Caco-2 (cell line): ENCODE measurements at regions not wholly inside any gene's neighbourhood (a gene's known extent, or its start where the extent isn't known, plus 50 kb on each side); places are given as distances from the start of the nearest gene placed in this dataset.

Experiments
- BruUV-seq: library from RNA; stranded (reverse); fragments of 400-500 nt; replicated peaks from 2 replicates; lab custom pipeline; 2021; lab: Mats Ljungman, UMichigan
- CTCF ChIA-PET: fragments of 300-600 bp; sonication (Branson Sonifier 250); formaldehyde crosslinking; loops from one replicate; lab custom pipeline; 2022; ENCODE audit warnings: antibody characterized with exemption; lab: Charles Lee
- POLR2A ChIA-PET: fragments of 300-600 bp; sonication (Branson Sonifier 250); formaldehyde crosslinking; loops from one replicate; lab custom pipeline; 2022; ENCODE audit warnings: antibody characterized with exemption; lab: Charles Lee
- DNase-seq, 2 experiments: peaks; one replicate each; pipeline versions ENCODE4 v3.0.0 to v3.0.0-alpha.2; 2020 to 2022
- H3K27me3 ChIP-seq: replicated peaks from 2 replicates; pipeline ENCODE4 v1.6.0; 2011; ENCODE audit warnings: low read length; ENCODE audit not compliant: control insufficient read depth, insufficient read depth
- H3K36me3 ChIP-seq: 2 replicates; pipeline ENCODE4 v1.5.1; 2011; ENCODE audit warnings: low read length; ENCODE audit not compliant: control insufficient read depth, insufficient read depth
- H3K4me1 ChIP-seq: fragments of 250-450 bp; sonication (Bioruptor Pico); 2 replicates; pipeline ENCODE4 v1.5.1; 2020; ENCODE audit warnings: mild to moderate bottlenecking
- H3K4me3 ChIP-seq: 2 replicates; pipeline ENCODE4 v1.5.1; 2011; ENCODE audit warnings: low read depth, mild to moderate bottlenecking, control low read depth, low read length
- H3K9me3 ChIP-seq: fragments of 250-450 bp; sonication (Bioruptor Pico); 2 replicates; pipeline ENCODE4 v1.5.1; 2020; ENCODE audit warnings: mild to moderate bottlenecking, moderate library complexity
- H3K27ac Mint-ChIP-seq: one replicate; pipeline ENCODE4 v1.8.0; 2022; ENCODE audit warnings: mixed read lengths; ENCODE audit not compliant: unreplicated experiment
- H3K27me3 Mint-ChIP-seq: one replicate; pipeline ENCODE4 v1.8.0; 2022; ENCODE audit warnings: mixed read lengths; ENCODE audit not compliant: insufficient read depth, unreplicated experiment
- H3K36me3 Mint-ChIP-seq: one replicate; pipeline ENCODE4 v1.8.0; 2022; ENCODE audit warnings: mild to moderate bottlenecking, mixed read lengths; ENCODE audit not compliant: insufficient read depth, unreplicated experiment
- H3K4me1 Mint-ChIP-seq: one replicate; pipeline ENCODE4 v1.8.0; 2022; ENCODE audit warnings: low read depth, mixed read lengths; ENCODE audit not compliant: unreplicated experiment
- H3K4me3 Mint-ChIP-seq: one replicate; pipeline ENCODE4 v1.8.0; 2022; ENCODE audit warnings: mild to moderate bottlenecking, moderate library complexity, mixed read lengths; ENCODE audit not compliant: unreplicated experiment
- H3K9me3 Mint-ChIP-seq: one replicate; pipeline ENCODE4 v1.8.0; 2022; ENCODE audit warnings: mixed read lengths; ENCODE audit not compliant: unreplicated experiment
- CTCF ChIP-seq, 2 experiments: fragments of 200-600 bp in 1 of 2; IDR thresholded peaks; 1 replicate in 1 of 2; 2 replicates in 1 of 2; pipeline versions ENCODE4 v1.5.1 to v1.8.0; 2011 to 2022; ENCODE audit warnings: antibody characterized with exemption in 1 of 2, control low read depth in 1 of 2, inconsistent platforms in 1 of 2, low read depth in 1 of 2, low read length in 1 of 2, mild to moderate bottlenecking in 1 of 2, moderate library complexity in 1 of 2; ENCODE audit not compliant: insufficient read depth in 1 of 2, severe bottlenecking in 1 of 2, unreplicated experiment in 1 of 2
- intact Hi-C: fragments of 100-400 bp; cut with micrococcal nuclease; formaldehyde crosslinking; loops from one replicate; pipeline ENCODE4 v1.10.0; 2022; ENCODE audit not compliant: unreplicated experiment

GRCh38 chr6:97473979-97474378, 191.0 kb upstream of the MMS22L start:
- no peak for DNase-seq
- Mint-ChIP-seq H3K27me3 (peaks cover 5% of the 10 kb centered on the region), H3K36me3 (no peaks in the 10 kb centered on the region), H3K9me3 (no peaks in the 10 kb centered on the region), H3K4me3 (no peak overlapping the region), H3K27ac (no peak overlapping the region), H3K4me1 (no peaks in the 10 kb centered on the region)
- TF ChIP-seq CTCF (IDR thresholded peaks at IDR 0.05; ENCODE audit: insufficient read depth in 1 of 2, low read depth in 1 of 2, low read length in 1 of 2, severe bottlenecking in 1 of 2, unreplicated experiment in 1 of 2): no peak
- Histone ChIP-seq H3K4me3 (no peak overlapping the region), H3K36me3 (no peaks in the 10 kb centered on the region), H3K27me3 (no peaks in the 10 kb centered on the region), H3K9me3 (no peaks in the 10 kb centered on the region), H3K4me1 (no peaks in the 10 kb centered on the region)
- ChIA-PET CTCF (no interaction called here), POLR2A (no interaction called here)
- BruUV-seq: no TSS peak
- intact Hi-C loops: no loop called here

- intact Hi-C loops: loop anchor here (1.0 to 5.0 kb wide), 5 partner anchors 82 to 1347 kb away; no protein-coding TSS in a partner anchor
- no peaks in the 10 kb centered on the region for H3K4me1 ChIP-seq
- no peaks in the 10 kb centered on the region for H3K36me3 ChIP-seq
- no peak overlapping the region for H3K27ac Mint-ChIP-seq
- BruUV-seq: no TSS peak
- no peaks in the 10 kb centered on the region for H3K9me3 Mint-ChIP-seq
- H3K9me3 ChIP-seq: no peaks in the 10 kb centered on the region
- no peaks in the 10 kb centered on the region for H3K36me3 Mint-ChIP-seq
- ChIA-PET CTCF (no interaction called here), POLR2A (no interaction called here)
- no peaks in the 10 kb centered on the region for H3K27me3 ChIP-seq
- H3K27me3 Mint-ChIP-seq: peaks cover 2% of the 10 kb centered on the region
- H3K4me3 ChIP-seq: no peak overlapping the region
- no peak overlapping the region for H3K4me3 Mint-ChIP-seq
- peak; percentile 71 to 85 for TF ChIP-seq CTCF (IDR thresholded peaks at IDR 0.05; ENCODE audit: insufficient read depth in 1 of 2, low read depth in 1 of 2, low read length in 1 of 2, severe bottlenecking in 1 of 2, unreplicated experiment in 1 of 2)
- no peaks in the 10 kb centered on the region for H3K4me1 Mint-ChIP-seq
- DNase-seq: peak; percentile 51 to 63
These were observed 214.8 kb upstream of the MMS22L start for GRCh38 chr6:97497713-97498331.

GRCh38 chr6:97501853-97502252, 218.8 kb upstream of the MMS22L start:
- DNase-seq: no peak
- Mint-ChIP-seq H3K4me3 (no peak overlapping the region), H3K9me3 (no peaks in the 10 kb centered on the region), H3K4me1 (no peaks in the 10 kb centered on the region), H3K27me3 (no peaks in the 10 kb centered on the region), H3K27ac (no peak overlapping the region), H3K36me3 (no peaks in the 10 kb centered on the region)
- no TSS peak for BruUV-seq
- ChIA-PET POLR2A (no interaction called here), CTCF (no interaction called here)
- Histone ChIP-seq H3K9me3 (no peaks in the 10 kb centered on the region), H3K4me1 (no peaks in the 10 kb centered on the region), H3K27me3 (no peaks in the 10 kb centered on the region), H3K36me3 (no peaks in the 10 kb centered on the region), H3K4me3 (no peak overlapping the region)
- intact Hi-C loops: no loop called here
- no peak for TF ChIP-seq CTCF (IDR thresholded peaks at IDR 0.05; ENCODE audit: insufficient read depth in 1 of 2, low read depth in 1 of 2, low read length in 1 of 2, severe bottlenecking in 1 of 2, unreplicated experiment in 1 of 2)
